ENCODE measurements at regions not wholly inside any gene's neighbourhood (a gene's known extent, or its start where the extent isn't known, plus 50 kb on each side); places are given as distances from the start of the nearest gene placed in this dataset.

- DNase-seq (ENCODE audit: low read depth) = no peak
Observed at GRCh38 chr5:88396751-88397281, 128.2 kb upstream of the TMEM161B start.

- no peak for DNase-seq (ENCODE audit: low read depth)
Observed at GRCh38 chr5:88396000-88396535, 127.4 kb upstream of the TMEM161B start.

- DNase-seq (ENCODE audit: low read depth) = no peak
Observed at GRCh38 chr5:88395264-88395663, 126.6 kb upstream of the TMEM161B start.

GRCh38 chr5:88394536-88395175 is 126.0 kb upstream of the TMEM161B start:
- DNase-seq (ENCODE audit: low read depth) = no peak

- no peak for DNase-seq (ENCODE audit: low read depth)
Observed at GRCh38 chr5:88393716-88394535, 125.3 kb upstream of the TMEM161B start.

- no peak for DNase-seq (ENCODE audit: low read depth)
Observed at GRCh38 chr5:88393042-88393441, 124.4 kb upstream of the TMEM161B start.

GRCh38 chr5:88391991-88392390 is 123.3 kb upstream of the TMEM161B start:
- DNase-seq (ENCODE audit: low read depth) = no peak

- no peak for DNase-seq (ENCODE audit: low read depth)
Observed at GRCh38 chr5:88391116-88391515, 122.5 kb upstream of the TMEM161B start.

GRCh38 chr5:88390481-88390880 is 121.8 kb upstream of the TMEM161B start:
- no peak for DNase-seq (ENCODE audit: low read depth)

GRCh38 chr5:88390096-88390441 is 121.4 kb upstream of the TMEM161B start:
- no peak for DNase-seq (ENCODE audit: low read depth)

- no peak for DNase-seq (ENCODE audit: low read depth)
Observed at GRCh38 chr5:88389338-88390095, 120.9 kb upstream of the TMEM161B start.

GRCh38 chr5:88388476-88389337 is 120.1 kb upstream of the TMEM161B start:
- no peak for DNase-seq (ENCODE audit: low read depth)

GRCh38 chr5:88384886-88385285 is 116.2 kb upstream of the TMEM161B start:
- DNase-seq (ENCODE audit: low read depth) = no peak

GRCh38 chr5:88380332-88380731 is 111.7 kb upstream of the TMEM161B start:
- DNase-seq (ENCODE audit: low read depth) = no peak

- no peak for DNase-seq (ENCODE audit: low read depth)
Observed at GRCh38 chr5:88377705-88378656, 109.3 kb upstream of the TMEM161B start.

- no peak for DNase-seq (ENCODE audit: low read depth)
Observed at GRCh38 chr5:88377240-88377639, 108.6 kb upstream of the TMEM161B start.

- no peak for DNase-seq (ENCODE audit: low read depth)
Observed at GRCh38 chr5:88376728-88377127, 108.1 kb upstream of the TMEM161B start.

- no peak for DNase-seq (ENCODE audit: low read depth)
Observed at GRCh38 chr5:88374391-88374790, 105.7 kb upstream of the TMEM161B start.

GRCh38 chr5:88370824-88371223 is 102.2 kb upstream of the TMEM161B start:
- DNase-seq (ENCODE audit: low read depth) = no peak

- DNase-seq (ENCODE audit: low read depth) = no peak
Observed at GRCh38 chr5:88368201-88368600, 99.6 kb upstream of the TMEM161B start.

All from GM04503 (cell line).